NCI-H2196 (cell line): ENCODE measurements at regions not wholly inside any gene's neighbourhood (a gene's known extent, or its start where the extent isn't known, plus 50 kb on each side); places are given as distances from the start of the nearest gene placed in this dataset.

Experiments used
- DNase-seq: peaks from one replicate; lab custom pipeline; 2025; ENCODE audit not compliant: unreplicated experiment; lab: John Stamatoyannopoulos, UW

GRCh38 chr14:71688576-71688975 is 243.7 kb upstream of the RGS6 start:
- DNase-seq = no peak

- DNase-seq = no peak
These were observed 241.8 kb upstream of the RGS6 start for GRCh38 chr14:71690478-71690877.

- peak; percentile 37 for DNase-seq
These were observed 239.7 kb upstream of the RGS6 start for GRCh38 chr14:71692496-71692895.

GRCh38 chr14:71693381-71693780 is 238.8 kb upstream of the RGS6 start:
- DNase-seq = no peak

GRCh38 chr14:71694591-71695530 is 237.4 kb upstream of the RGS6 start:
- no peak for DNase-seq

- DNase-seq = no peak
These were observed 236.4 kb upstream of the RGS6 start for GRCh38 chr14:71695611-71696350.

GRCh38 chr14:71698027-71698426 is 234.2 kb upstream of the RGS6 start:
- no peak for DNase-seq

- DNase-seq = no peak
These were observed 233.6 kb upstream of the RGS6 start for GRCh38 chr14:71698673-71699072.

GRCh38 chr14:71701990-71702389 is 230.2 kb upstream of the RGS6 start:
- no peak for DNase-seq

- DNase-seq = no peak
These were observed 229.4 kb upstream of the RGS6 start for GRCh38 chr14:71702786-71703185.

GRCh38 chr14:71703477-71703876 is 228.8 kb upstream of the RGS6 start:
- no peak for DNase-seq

GRCh38 chr14:71704210-71704609 is 228.0 kb upstream of the RGS6 start:
- no peak for DNase-seq

GRCh38 chr14:71705460-71705859 is 226.8 kb upstream of the RGS6 start:
- DNase-seq = no peak

- DNase-seq = no peak
These were observed 223.2 kb upstream of the RGS6 start for GRCh38 chr14:71709076-71709475.

- DNase-seq = no peak
These were observed 222.2 kb upstream of the RGS6 start for GRCh38 chr14:71709987-71710386.

- DNase-seq = no peak
These were observed 221.1 kb upstream of the RGS6 start for GRCh38 chr14:71711125-71711524.

- no peak for DNase-seq
These were observed 220.6 kb upstream of the RGS6 start for GRCh38 chr14:71711619-71712018.

- no peak for DNase-seq
These were observed 219.8 kb upstream of the RGS6 start for GRCh38 chr14:71712478-71712877.

- no peak for DNase-seq
These were observed 219.2 kb upstream of the RGS6 start for GRCh38 chr14:71713016-71713415.

- DNase-seq = no peak
These were observed 218.8 kb upstream of the RGS6 start for GRCh38 chr14:71713451-71713850.

GRCh38 chr14:71714225-71714624 is 218.0 kb upstream of the RGS6 start:
- no peak for DNase-seq
